Sigmoid colon (tissue), 4 donors: ENCODE measurements at regions not wholly inside any gene's neighbourhood (a gene's known extent, or its start where the extent isn't known, plus 50 kb on each side); places are given as distances from the start of the nearest gene placed in this dataset.

ENCODE experiments used
- POLR2A ChIP-seq, 2 donors: fragments of 450-650 bp; IDR thresholded peaks; one replicate each; pipeline ENCODE4 v1.6.1; 2016; ENCODE audit warnings: antibody characterized with exemption in 2 of 2, mild to moderate bottlenecking in 2 of 2, moderate library complexity in 2 of 2
- POLR2AphosphoS5 ChIP-seq, 4 donors: sonication (generic); formaldehyde crosslinking; IDR thresholded peaks; one replicate each; pipeline ENCODE4 v1.6.1; 2017; ENCODE audit warnings: antibody characterized with exemption in 4 of 4

DNA sequence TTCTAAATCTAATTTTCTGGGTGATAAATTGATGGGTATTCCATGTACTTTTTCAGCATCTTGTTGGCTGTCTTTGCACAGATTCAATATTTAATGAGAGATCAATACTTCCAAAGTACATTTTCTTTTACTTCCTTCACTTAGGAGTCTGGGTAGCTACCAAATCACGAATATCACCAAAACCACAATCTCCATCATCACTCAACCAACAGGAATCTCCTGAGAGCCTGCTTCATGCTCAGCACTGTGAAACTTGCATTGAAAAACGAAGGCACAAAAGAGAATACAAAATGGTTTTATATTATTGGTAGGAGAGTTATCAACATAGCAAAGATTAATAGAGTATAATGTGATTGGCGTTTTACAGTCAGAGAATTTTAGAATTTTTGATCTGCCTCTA lies 261.5 kb upstream of the DSEL start:
- TF ChIP-seq POLR2A (IDR thresholded peaks at IDR 0.05) (no peak), POLR2AphosphoS5 (IDR thresholded peaks at IDR 0.05) (no peak)
